NOMO-1 (cell line): ENCODE measurements at regions not wholly inside any gene's neighbourhood (a gene's known extent, or its start where the extent isn't known, plus 50 kb on each side); places are given as distances from the start of the nearest gene placed in this dataset.
A peak's percentile ranks its signal among the peaks of the same experiment; 100 is the strongest.

Experiments used
- DNase-seq, 2 experiments: peaks; one replicate each; lab custom pipeline; 2025; ENCODE audit not compliant: unreplicated experiment in 2 of 2; lab: John Stamatoyannopoulos, UW

DNA sequence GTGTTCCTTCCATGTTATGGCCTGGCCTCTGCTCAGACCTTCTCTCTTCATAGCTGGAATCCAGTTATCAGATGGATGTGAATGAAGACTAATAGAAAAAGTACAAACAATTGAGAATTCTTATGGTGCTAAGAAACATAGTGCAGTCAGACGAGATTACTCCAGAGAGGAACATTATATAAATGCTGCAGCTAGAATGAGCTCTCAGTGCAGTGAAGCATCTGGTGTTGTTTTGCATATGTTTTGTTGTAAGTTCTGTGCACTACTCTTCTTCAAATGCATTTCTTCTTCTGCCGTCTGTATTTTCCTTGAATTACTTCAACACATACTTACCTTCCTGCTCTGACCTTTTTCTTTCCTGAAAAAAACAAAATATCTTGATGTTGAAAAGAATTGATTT lies 602.4 kb upstream of the CDH18 start:
- DNase-seq = no peak

DNA sequence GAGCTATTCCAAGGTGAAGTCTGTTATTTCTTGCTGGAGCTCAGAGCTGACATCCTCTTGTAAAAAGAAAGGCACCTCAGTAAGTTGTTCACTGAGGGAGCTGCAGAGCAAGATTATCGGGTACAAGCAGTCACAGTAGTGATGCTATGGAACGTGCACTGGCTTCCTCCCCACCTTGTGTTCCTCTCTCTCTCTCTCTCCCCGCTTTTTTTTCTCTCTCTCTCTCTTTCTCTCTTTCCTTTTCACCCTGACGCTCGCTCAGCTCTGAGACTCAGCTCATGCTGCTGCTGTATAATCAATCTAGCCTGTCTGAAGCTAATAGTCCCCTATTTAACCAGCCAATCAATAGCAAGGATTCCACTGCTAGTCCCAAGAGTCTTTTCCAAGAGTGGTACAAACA lies 587.6 kb upstream of the CDH18 start:
- no peak for DNase-seq

DNA sequence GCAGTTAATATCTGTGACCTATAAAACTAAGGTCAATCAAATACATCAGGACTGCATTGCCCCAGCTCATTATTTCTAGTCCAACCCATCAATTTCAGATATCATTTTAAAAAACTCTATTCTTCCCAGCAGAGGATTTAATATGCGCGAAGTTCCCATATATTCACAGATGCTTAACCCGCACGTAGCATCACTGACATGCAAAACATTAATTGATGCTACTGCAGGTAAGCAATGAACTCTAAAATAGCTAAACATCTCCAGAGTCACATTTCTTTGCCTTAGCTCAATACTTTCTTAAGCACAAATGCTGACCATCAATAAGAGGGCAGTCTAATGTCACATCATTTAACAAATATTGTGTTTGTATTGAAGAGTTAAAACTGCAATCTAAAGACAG lies 586.6 kb upstream of the CDH18 start:
- DNase-seq = no peak

DNA sequence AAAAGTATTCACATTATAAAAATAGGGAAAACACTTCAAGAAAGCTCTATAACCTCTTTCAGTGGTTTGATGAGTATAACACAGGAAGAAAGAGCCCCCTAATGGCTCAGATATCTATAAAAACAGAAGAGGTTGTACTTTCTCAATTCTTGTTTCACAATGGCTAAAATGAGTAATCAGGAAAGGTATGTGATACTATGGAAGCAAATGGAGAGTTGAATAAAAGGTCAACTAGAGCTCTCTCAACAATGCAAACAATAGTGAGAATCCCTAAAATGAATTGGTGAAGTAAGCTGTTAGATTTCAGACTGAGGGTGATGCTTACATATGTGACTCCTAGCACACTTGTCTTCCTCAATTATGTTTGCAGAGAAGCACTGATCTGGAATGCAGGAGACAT lies 584.6 kb upstream of the CDH18 start:
- DNase-seq = no peak

DNA sequence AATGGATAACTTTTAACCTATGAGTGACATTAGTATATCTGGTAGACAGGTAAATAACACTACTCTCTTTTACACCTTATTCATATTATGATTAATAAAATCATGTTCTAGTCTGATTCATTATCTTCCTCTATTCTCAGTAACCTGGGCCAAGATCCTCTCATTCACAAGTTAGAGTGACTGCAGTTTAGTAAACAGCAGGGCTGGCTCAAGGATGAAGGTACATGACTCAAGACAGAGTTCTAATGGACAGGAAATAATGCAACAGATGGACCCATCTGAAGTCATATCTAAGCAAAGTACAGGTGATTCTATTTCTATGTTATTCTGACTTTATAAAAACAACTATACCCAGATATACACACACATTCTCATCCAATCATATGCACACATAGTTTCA lies 582.5 kb upstream of the CDH18 start:
- DNase-seq = no peak

DNA sequence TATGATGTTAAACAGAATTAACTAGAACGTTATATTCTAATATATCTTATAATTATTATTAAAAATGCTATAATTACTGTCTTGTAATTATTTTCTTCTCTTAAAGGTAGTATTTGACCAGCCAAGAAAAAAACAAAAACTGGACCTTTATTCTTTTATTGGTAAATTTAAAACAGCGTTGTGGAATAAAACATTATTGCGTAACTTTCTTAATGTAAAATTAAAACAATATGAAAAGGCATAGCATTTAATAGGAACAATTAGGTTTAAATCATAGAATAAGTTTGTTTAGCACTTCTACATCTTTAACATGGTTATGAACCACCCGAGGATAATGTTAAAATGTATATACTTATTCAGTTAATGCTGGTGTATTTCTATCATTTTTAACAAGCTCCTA lies 574.5 kb upstream of the CDH18 start:
- DNase-seq = no peak

DNA sequence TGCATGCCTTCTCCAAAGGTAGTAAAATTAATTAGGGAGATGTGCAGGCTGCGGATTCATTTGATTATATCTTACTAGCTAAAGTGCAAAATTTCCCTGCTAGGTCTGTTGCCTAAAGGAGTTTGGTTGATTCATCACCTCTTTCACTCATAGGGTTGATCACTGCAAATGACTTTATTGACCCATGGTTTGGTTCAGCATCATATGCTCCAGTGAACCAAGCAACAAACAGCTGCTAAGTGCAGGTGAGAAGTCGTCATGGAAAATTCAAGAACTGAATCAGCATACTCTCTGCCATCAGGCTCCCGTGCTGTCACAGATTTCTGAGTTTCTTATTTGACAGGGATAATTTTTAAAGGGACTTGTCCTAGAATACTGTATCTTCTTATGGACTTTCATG lies 571.8 kb upstream of the CDH18 start:
- no peak for DNase-seq

DNA sequence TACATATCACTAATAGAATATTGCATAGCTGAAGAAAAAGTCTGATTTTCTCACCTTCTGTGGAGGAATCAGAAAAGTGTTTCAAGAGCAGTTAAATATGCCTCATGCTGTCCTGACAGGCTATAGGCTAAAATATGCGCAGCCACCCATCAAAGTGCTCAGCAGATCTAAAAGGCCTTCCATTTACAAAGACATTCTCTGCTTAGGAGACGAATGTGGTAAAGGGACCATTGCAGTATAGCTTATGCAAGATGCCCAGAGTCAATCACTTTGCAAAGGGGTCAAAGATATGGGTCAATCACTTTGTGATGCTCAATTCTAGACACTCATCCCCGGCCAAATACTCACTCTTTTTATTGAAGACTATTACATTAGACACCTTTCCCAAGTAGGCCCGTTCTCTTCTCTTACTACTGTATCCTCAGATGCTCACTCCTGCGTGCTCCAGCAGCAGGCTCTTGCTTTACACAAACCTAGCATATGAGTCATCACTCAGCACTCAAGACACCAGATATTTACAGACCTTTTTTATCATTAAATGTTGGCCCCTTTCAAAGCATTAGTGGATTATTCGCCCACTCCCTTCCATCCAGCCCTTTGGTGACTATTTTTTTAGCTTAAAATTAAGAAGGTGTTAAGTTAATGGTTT lies 568.2 kb upstream of the CDH18 start:
- DNase-seq = no peak

DNA sequence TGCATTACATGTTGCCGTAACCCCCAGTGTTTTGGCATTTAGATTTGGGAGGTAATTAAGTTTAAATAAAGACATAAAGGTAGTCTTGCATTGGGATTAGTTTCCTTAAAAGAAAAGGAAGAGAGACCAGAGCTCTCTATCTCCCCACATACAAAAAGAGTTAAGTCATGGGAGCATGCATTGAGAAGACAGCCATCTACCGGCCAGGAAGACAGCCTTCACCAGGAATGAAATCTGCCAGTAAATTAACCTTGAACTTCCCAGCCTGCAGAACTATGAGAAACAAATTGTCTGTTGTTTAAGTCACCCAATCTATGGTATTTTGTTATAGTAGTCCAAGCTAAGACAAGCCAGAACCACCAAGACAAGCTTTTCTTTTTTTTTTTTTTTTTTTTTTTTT lies 567.0 kb upstream of the CDH18 start:
- DNase-seq = no peak

DNA sequence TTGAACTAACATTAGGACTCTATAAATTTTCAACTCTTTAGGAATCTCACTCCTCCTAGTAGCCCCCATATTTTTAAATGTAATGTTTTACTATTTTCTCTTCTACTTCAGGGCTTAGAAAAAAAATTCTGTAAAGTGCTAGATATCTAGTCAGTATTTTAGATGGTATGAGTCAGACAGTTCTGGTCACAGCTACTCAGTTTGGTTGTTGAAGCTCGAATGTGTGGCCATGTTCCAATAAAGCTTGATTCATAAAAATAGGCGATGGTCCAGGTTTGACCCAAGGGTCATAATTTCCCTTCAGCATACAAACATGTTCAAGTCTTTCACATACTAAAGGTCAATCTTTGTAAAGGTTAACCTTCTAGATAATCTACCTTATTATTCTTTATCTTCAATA lies 566.0 kb upstream of the CDH18 start:
- no peak for DNase-seq

DNA sequence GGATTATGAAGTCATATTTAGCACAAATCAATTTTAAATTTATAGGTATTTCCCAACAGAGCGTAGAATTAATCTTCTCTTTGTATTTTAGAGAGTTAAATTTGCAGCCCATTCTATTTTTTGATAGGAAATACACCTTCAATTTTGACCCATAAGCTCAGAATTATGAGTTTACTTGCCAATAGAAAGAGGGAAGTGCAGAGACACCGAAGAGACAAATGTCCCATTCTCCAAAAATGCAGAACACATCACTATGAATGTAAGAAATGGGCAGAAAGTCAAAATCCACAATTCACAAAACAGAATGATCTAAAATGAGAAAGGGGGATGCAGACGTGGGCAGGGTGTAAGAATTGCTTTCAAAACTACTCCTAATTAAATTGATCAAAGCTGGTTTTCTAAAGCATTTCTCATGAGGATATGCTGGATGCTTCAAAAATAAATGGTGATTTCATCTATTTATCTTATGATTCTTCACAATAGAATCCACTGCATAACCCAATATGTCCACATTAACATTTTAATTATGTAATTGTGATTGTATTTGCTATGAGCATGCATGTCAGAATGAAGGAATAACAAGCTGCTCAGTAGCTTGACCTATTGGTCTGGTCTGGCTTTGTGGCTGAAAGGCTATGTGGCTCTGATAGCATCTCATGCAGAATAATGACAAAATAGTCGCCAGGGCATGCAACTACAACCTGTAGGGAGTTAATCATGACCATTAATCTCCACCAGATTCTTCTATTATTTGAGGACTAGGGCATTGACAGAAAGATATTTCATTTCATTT lies 550.1 kb upstream of the CDH18 start:
- DNase-seq = no peak

DNA sequence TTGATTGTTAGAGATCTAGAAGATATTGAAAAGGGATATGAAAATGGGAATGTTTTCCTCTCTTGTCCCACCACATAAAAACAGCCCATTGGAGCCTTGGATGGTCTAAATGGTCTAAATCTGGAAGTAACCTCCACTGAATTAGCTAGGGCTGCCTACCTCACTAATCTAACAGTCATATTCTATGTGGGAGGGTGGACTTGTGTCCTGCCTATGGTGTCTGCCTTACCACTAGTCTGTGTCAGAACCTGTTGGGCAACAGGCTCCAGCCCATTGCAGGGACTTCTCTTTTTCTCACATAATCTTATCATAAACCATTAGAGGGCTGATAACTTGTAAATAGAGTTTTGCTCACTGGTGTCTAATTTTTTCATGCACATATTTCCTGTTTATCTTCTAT lies 548.8 kb upstream of the CDH18 start:
- peak in 1 of 2 experiments; percentile 4 for DNase-seq

DNA sequence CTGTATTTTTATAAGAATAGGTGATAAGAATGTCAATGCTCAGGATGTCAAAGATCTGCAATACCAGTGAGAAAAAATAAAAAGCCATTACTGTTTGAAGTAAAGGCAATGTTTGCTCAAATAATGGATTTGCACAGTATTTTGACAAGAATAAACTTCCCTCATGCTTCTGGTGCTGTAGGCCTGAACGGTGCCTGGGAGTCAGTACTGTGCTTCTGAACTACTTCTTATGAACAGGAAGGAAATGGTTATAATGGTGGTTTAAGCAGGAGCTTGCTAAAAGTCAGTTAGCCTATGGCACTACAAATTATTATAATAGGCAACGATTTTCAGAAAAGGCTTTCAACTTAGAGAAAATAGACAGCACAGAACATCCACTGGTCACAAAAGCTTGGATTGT lies 548.3 kb upstream of the CDH18 start:
- no peak for DNase-seq

DNA sequence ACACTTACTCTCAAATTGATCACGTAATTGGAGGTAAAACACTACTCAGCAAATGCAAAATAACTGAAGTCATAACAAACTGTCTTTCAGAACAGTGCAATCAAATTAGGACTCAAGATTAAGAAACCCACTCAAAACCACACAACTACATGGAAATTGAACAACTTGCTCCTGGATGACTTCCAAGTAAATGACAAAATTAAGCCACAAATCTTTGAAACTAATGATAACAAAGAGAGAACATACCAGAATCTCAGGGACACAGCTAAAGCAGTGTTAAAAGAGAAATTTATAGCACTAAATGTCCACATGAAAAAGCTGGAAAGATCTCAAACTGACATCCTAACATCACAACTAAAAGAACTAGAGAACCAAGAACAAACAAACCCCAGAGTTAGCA lies 540.5 kb upstream of the CDH18 start:
- DNase-seq = no peak

DNA sequence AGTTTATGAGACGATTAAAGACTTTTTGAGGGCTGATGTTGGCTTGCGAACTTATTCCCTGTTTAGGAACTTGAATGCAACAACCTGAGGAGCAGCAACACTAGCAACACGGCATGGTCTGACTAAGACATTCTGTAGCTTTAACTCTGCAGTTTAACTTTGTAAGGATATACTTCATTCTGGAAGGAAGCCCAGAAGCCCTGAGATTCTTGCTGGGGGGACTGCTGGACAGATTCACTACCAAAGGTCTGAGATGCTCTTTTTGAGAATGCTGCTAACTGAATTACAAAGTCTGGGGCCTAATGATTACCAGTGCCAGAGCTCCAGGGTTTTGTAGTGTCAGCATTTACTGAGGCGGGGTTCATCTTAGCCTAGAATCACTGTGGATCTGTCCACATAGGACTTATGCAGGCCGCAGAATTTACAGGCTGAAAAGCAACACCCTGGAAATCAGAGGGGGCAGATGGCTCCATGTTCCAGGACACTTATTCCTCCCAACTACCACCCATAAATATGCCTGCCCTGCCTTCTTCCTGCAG lies 537.1 kb upstream of the CDH18 start:
- DNase-seq = no peak

DNA sequence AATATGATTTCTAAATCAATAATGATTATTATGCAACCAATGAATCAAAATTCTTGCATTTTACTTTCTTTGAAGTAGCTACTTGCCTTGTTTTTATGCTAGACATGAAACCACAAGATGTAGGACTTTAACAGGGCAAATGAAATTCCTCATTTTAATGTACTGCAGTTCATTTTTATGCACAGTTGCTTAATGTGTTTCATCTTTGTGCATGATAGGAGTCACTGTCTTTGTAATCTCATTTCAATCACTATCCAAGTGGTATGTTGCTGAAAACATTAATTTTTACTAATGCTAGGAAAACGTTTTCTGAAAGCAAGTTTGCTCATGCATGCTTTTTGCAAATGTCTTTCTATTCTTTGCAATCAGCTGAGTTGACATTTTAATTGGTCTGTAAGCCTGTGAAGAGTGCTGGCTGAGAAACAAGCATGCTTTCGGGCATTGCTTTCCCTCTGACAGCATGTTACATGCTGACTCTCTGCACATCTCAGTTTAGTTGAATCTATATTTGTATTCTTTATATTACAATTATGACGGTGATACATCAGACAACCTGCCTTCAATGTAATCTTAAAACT lies 535.0 kb upstream of the CDH18 start:
- no peak for DNase-seq

DNA sequence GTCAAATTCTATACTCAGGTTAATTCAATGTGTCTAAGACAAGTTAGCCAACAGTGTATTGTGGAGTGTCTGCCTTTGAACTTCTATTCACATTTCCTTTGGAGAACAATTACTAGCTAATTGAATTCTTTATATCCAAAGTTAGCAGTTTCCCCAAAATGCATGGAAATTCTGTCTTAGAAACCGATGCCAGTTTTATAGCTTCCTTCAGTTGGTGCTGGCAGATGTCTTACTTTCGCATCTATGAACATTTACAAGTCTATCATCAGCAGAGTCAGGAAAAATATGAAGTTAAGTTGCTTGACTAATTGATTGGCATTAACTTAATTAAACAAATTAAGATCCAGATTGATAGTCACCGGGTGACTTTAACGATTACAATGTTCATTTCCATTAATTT lies 527.6 kb upstream of the CDH18 start:
- no peak for DNase-seq

DNA sequence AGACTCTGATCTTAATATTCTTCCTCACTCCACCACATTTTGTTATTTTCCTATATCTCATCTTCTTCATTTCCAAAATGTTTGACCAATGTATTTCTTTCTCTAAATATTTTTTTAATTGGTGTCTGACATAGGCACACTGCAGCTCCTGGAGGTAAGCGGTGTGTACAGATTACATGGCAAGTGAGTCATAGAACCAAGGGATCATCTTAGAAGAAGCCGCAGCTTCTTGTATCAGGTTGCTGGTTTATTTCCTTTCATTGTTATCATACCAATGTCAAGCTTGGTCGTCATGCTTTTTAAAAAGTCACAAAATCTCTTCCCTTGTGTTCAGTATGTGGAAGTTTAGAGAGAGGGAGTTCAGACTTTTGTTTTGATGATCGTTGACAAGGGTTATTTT lies 526.1 kb upstream of the CDH18 start:
- DNase-seq = no peak

DNA sequence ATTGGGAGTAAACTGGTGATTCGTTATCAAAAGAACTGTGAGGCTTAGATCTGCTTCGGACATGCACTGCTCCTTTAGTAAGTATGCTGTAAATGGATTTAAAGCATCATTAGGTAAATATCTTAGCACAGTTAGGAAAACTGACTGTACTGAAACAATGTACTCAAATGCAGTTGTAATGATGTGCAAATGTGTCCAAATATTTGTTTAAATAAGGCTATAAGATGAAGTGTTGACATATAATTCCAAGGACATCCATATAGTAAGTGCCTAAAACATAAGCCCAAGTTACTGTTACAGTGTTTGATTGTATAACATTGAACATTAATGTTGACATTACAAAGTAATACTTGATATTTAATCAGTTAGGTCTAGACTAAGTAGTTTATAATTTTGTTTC lies 512.5 kb upstream of the CDH18 start:
- DNase-seq = no peak

DNA sequence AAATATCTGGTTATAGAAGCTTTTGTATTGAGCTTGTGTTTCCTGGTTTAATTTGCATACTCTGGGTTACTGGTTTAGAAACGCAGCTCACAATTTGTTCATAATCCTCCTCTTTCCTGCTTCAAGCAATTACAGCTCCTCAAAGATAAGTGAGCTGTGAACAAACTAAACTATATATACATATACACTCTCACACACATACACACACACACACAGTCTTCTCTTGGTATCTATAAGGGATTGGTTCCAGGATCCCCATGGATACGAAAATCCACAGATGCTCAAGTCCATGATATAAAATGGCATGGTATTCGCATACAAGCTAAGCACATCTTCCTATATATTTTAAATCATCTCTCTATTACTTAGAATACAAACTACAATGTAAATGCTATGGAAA lies 510.9 kb upstream of the CDH18 start:
- no peak for DNase-seq

DNA sequence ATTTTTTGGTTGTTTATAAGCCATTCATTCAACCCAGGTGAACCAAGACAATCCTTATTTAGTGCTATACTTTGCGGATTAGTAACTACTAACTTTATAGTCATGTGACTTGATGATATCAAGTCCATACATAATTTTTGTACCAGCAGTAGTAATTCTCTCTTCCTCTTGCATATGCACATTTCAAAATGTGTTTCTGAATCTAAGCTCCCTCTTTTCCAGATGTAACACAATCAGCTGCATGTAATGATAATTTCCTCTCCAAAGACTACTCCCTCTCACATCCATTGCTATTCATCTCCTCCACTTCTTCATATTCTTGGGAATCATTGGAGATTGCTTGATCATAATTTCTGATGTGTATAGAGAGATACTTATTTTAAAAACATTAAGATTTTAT lies 510.1 kb upstream of the CDH18 start:
- DNase-seq = no peak

DNA sequence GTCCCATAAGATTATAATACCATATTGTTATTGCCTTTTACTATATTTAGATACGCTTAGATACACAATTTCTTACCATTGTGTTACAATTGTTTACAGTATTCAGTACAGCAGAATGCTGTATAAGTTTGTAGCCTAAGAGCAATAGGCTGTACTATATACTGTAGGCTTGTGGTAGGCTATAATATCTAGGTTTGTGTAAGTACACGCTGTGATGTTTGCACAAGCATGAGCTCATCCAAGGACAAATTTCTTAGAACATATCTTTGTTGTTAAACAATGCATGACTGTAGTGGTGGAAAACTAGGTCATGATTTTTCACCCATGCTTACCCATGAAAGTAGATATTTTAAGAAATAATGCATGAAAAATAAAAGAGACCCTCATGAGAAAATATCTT lies 509.4 kb upstream of the CDH18 start:
- DNase-seq = no peak
